ENCODE measurements at regions not wholly inside any gene's neighbourhood (a gene's known extent, or its start where the extent isn't known, plus 50 kb on each side); places are given as distances from the start of the nearest gene placed in this dataset.
"Not testable (repeated sequence)": the region's sequence is repeated elsewhere in the genome, so short reads cannot be mapped to it uniquely, and the experiment has no call there.

DNA sequence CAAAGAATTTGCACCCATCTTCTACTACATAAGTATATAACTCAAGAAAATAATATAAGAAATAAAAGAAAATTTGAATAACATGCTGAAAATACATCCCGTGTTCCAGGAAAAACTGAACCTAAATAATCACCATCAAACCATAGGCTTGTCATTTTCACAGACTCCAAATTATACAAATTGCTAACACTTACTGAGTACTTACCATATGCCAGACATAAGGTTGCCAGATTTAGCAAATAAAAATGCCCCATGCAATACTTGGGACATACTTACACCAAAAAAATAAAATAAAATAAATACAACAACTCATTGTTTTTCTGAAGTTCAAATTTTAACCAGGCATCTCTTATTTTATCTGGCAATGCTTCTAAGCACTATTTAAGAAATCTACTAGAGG, 760.4 kb upstream of the SEMA6D start:
- no peak for DNase-seq (ENCODE audit: low read depth)
- TF ChIP-seq, protein P1, sequence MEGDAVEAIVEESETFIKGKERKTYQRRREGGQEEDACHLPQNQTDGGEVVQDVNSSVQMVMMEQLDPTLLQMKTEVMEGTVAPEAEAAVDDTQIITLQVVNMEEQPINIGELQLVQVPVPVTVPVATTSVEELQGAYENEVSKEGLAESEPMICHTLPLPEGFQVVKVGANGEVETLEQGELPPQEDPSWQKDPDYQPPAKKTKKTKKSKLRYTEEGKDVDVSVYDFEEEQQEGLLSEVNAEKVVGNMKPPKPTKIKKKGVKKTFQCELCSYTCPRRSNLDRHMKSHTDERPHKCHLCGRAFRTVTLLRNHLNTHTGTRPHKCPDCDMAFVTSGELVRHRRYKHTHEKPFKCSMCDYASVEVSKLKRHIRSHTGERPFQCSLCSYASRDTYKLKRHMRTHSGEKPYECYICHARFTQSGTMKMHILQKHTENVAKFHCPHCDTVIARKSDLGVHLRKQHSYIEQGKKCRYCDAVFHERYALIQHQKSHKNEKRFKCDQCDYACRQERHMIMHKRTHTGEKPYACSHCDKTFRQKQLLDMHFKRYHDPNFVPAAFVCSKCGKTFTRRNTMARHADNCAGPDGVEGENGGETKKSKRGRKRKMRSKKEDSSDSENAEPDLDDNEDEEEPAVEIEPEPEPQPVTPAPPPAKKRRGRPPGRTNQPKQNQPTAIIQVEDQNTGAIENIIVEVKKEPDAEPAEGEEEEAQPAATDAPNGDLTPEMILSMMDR (IDR thresholded peaks at IDR 0.05; ENCODE audit: insufficient read depth, low read depth, low read length, missing control alignments), result no peak
- no peak overlapping the region for H3K4me3 ChIP-seq (ENCODE audit: low read depth, low read length)

DNA sequence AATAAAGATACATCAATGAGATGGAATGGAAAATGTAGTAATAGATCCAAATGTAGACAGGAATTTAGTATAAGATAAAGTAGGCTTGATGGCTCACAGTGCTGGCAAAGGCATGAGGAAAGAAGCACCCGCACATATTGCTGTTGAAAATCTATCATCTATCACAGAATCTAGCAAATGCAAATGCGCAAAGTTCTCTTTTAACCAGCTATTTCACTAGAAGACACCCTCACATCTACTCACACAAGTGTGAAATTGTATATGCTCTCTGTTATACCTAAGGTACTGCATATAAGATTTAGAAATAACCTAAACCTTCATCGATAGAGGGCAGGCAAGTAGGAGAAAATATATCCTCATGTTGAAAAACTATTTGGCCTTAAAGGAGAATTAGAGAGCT, 756.7 kb upstream of the SEMA6D start:
- DNase-seq (ENCODE audit: low read depth), result no peak
- TF ChIP-seq, protein P1 (IDR thresholded peaks at IDR 0.05; ENCODE audit: insufficient read depth, low read depth, low read length, missing control alignments), result no peak
- no peak overlapping the region for H3K4me3 ChIP-seq (ENCODE audit: low read depth, low read length)

DNA sequence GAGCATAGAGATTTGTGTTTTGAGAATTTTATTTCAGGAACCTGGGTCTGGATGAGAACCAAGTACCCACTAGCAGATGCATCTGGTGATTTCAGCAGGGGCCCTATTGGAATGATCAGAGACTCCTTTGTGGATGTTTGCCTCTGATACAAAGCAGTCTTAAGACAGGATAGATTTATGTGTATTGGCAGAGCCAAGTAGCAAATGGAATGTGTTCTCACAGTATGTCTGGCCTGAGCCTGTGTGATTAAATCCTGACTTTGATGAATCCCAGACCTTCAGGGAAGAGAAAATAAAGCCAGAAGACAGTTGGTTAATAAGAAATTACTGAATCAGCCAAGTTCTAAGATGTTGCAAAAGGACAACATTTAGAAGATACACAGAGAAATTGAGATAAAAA, 755.5 kb upstream of the SEMA6D start:
- no peak overlapping the region for H3K4me3 ChIP-seq (ENCODE audit: low read depth, low read length)
- TF ChIP-seq, protein P1 (IDR thresholded peaks at IDR 0.05; ENCODE audit: insufficient read depth, low read depth, low read length, missing control alignments), result no peak
- DNase-seq (ENCODE audit: low read depth), result no peak

DNA sequence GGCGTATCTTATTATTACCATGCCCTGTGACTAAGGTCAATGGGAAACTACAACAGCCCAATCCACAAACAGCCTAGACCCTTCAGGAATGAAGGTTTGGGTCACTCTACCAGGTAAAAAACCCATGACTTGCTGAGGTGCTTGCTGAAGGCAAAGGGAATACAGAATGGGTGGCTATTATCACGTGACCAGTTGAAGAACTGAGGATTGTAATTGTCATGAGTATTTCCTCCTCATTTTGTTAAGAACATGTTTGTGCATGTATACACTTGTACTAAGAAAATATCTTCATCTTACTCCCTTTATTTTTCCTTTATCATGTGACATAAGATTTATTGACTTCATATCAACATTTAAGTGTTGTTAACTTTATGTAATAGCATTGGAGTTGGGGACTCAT, 729.2 kb upstream of the SEMA6D start:
- H3K4me3 ChIP-seq (ENCODE audit: low read depth, low read length); DNase-seq (ENCODE audit: low read depth): not testable (repeated sequence)

DNA sequence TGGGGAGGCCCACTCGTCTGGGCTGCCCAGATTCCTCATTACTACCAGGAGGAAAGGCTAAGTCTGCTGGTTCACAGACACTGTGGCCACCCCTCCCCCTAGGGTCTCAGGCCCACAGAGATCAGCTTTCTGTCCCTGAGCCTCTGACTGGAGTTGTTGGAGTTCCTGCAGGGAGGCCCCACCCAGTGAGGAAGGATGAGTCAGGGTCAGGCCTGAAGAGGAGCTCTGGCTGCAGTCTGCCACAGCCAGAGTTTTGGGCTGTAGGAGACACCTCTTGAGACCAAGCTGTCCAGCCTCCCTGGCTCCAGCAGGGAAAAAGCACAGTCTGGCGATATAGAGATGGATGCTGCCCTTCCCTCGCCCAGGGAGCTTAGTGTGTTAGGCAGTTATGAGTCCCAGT, 720.9 kb upstream of the SEMA6D start:
- H3K4me3 ChIP-seq (ENCODE audit: low read depth, low read length), result no peak overlapping the region
- TF ChIP-seq, protein P1 (IDR thresholded peaks at IDR 0.05; ENCODE audit: insufficient read depth, low read depth, low read length, missing control alignments), result no peak
- DNase-seq (ENCODE audit: low read depth), result no peak

DNA sequence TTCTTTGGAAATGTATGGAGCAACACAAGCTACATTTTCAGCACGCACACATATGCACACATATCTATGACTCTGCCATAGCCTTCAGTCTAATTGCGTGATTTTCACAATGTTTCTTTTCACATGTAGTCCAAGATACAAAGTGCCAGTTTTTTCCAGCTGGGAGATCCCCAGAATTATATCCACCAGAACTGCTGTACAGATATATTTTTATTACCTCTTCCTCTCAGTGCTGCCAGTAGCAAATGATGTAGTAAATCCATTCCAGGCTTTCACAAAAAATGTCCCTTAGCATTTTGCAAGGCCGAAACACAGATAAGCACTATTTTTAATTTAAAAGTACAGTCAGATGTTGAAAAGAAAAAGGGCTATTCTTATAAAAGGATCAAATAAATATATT, 719.8 kb upstream of the SEMA6D start:
- no peak overlapping the region for H3K4me3 ChIP-seq (ENCODE audit: low read depth, low read length)
- no peak for DNase-seq (ENCODE audit: low read depth)
- TF ChIP-seq, protein P1 (IDR thresholded peaks at IDR 0.05; ENCODE audit: insufficient read depth, low read depth, low read length, missing control alignments), result no peak

DNA sequence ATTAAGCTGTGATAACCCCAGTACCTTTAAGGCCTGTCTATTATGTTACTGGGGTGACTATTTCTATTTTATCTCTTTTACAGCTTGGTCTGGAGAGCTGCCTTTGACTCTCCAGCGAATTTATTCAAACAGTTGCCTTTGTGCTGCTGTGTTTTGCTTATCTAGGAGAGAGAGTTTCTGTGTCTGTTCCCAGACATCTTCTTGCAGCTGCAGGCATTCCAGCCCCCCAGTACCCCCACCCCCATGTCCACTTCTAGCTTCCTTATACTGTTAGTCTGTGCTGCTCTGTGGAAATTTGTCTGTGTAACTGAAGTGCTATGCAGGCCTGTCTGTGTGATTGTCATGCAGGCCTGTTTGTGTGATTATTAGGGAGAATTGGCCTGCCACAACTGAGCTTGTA, 713.7 kb upstream of the SEMA6D start:
- DNase-seq (ENCODE audit: low read depth), result no peak
- no peak overlapping the region for H3K4me3 ChIP-seq (ENCODE audit: low read depth, low read length)
- TF ChIP-seq, protein P1 (IDR thresholded peaks at IDR 0.05; ENCODE audit: insufficient read depth, low read depth, low read length, missing control alignments), result no peak

DNA sequence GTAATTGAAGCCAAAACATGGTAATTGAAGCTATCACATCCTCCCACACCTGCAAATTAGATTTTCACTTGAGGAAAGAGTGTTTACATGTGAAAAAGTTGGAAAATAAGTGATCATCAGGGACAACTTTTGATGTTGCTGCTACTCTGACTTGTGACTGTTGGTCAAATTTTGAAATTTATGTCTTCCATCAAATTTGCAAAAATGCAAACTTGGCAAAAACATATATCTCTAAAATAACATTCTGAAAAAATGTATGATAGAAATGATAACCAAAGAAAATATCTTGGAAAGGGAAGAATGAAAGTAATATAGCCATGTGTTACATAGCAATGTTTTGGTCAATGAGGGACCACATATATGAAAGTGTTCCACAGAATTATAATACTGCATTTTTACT, 703.9 kb upstream of the SEMA6D start:
- no peak overlapping the region for H3K4me3 ChIP-seq (ENCODE audit: low read depth, low read length)
- TF ChIP-seq, protein P1 (IDR thresholded peaks at IDR 0.05; ENCODE audit: insufficient read depth, low read depth, low read length, missing control alignments), result no peak
- no peak for DNase-seq (ENCODE audit: low read depth)
